GM18873 (cell line): ENCODE measurements at regions not wholly inside any gene's neighbourhood (a gene's known extent, or its start where the extent isn't known, plus 50 kb on each side); places are given as distances from the start of the nearest gene placed in this dataset.

Experiments
- ATAC-seq: cut with Tn5 transposase; IDR thresholded peaks from one replicate; pipeline ENCODE4 v1.9.1; 2021; ENCODE audit warnings: mild to moderate bottlenecking, moderate library complexity, moderate number of reproducible peaks; ENCODE audit not compliant: unreplicated experiment, low FRiP score

GRCh38 chr22:49201046-49201970 lies 626.4 kb downstream of the BRD1 start:
- ATAC-seq = no peak

GRCh38 chr22:49199224-49199623 lies 628.4 kb downstream of the BRD1 start:
- ATAC-seq = no peak

- no peak for ATAC-seq
These were observed 629.0 kb downstream of the BRD1 start for GRCh38 chr22:49198705-49199084.

GRCh38 chr22:49197986-49198704 lies 629.5 kb downstream of the BRD1 start:
- ATAC-seq = no peak

- ATAC-seq = no peak
These were observed 630.2 kb downstream of the BRD1 start for GRCh38 chr22:49197505-49197904.

GRCh38 chr22:49196046-49196511 lies 631.6 kb downstream of the BRD1 start:
- no peak for ATAC-seq

GRCh38 chr22:49195636-49196035 lies 632.0 kb downstream of the BRD1 start:
- ATAC-seq = no peak

GRCh38 chr22:49193901-49194465 lies 633.7 kb downstream of the BRD1 start:
- ATAC-seq = no peak

GRCh38 chr22:49193348-49193747 lies 634.3 kb downstream of the BRD1 start:
- no peak for ATAC-seq

- no peak for ATAC-seq
These were observed 634.8 kb downstream of the BRD1 start for GRCh38 chr22:49192857-49193250.

- ATAC-seq = no peak
These were observed 635.4 kb downstream of the BRD1 start for GRCh38 chr22:49192180-49192856.

- ATAC-seq = no peak
These were observed 636.1 kb downstream of the BRD1 start for GRCh38 chr22:49191506-49191980.

- ATAC-seq = no peak
These were observed 636.7 kb downstream of the BRD1 start for GRCh38 chr22:49190816-49191505.

- no peak for ATAC-seq
These were observed 637.8 kb downstream of the BRD1 start for GRCh38 chr22:49189871-49190270.

GRCh38 chr22:49188591-49188990 lies 639.1 kb downstream of the BRD1 start:
- no peak for ATAC-seq

- no peak for ATAC-seq
These were observed 639.6 kb downstream of the BRD1 start for GRCh38 chr22:49188091-49188490.

GRCh38 chr22:49186762-49187161 lies 640.9 kb downstream of the BRD1 start:
- no peak for ATAC-seq

- no peak for ATAC-seq
These were observed 641.4 kb downstream of the BRD1 start for GRCh38 chr22:49186293-49186692.

- ATAC-seq = no peak
These were observed 642.2 kb downstream of the BRD1 start for GRCh38 chr22:49185312-49185969.
